Hepatocyte (in vitro differentiated cells): ENCODE measurements at regions not wholly inside any gene's neighbourhood (a gene's known extent, or its start where the extent isn't known, plus 50 kb on each side); places are given as distances from the start of the nearest gene placed in this dataset.

Experiments used
- EZH2 ChIP-seq: fragments of 200-600 bp; sonication (generic); IDR thresholded peaks from 2 replicates; pipeline ENCODE4 v1.6.1; 2016; ENCODE audit warnings: antibody characterized with exemption, mild to moderate bottlenecking, borderline replicate concordance
- EZH2phosphoT487 ChIP-seq: fragments of 200-600 bp; sonication (generic); IDR thresholded peaks from one replicate; pipeline ENCODE4 v1.6.1; 2018; ENCODE audit warnings: antibody characterized with exemption, mild to moderate bottlenecking, low read depth, moderate library complexity; ENCODE audit not compliant: unreplicated experiment, severe bottlenecking
- TF ChIP-seq, protein P1 (sequence below): fragments of 200-600 bp; sonication (generic); IDR thresholded peaks from 2 replicates; pipeline ENCODE4 v1.5.1; 2016; ENCODE audit warnings: antibody characterized with exemption, mild to moderate bottlenecking; ENCODE audit not compliant: poor library complexity

GRCh38 chr6:104599821-104600638, 259.7 kb downstream of the HACE1 start:
- TF ChIP-seq EZH2phosphoT487 (no peak), EZH2 (no peak)
- TF ChIP-seq, protein P1, sequence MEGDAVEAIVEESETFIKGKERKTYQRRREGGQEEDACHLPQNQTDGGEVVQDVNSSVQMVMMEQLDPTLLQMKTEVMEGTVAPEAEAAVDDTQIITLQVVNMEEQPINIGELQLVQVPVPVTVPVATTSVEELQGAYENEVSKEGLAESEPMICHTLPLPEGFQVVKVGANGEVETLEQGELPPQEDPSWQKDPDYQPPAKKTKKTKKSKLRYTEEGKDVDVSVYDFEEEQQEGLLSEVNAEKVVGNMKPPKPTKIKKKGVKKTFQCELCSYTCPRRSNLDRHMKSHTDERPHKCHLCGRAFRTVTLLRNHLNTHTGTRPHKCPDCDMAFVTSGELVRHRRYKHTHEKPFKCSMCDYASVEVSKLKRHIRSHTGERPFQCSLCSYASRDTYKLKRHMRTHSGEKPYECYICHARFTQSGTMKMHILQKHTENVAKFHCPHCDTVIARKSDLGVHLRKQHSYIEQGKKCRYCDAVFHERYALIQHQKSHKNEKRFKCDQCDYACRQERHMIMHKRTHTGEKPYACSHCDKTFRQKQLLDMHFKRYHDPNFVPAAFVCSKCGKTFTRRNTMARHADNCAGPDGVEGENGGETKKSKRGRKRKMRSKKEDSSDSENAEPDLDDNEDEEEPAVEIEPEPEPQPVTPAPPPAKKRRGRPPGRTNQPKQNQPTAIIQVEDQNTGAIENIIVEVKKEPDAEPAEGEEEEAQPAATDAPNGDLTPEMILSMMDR = no peak
